IMR-90 (cell line): ENCODE measurements at regions not wholly inside any gene's neighbourhood (a gene's known extent, or its start where the extent isn't known, plus 50 kb on each side); places are given as distances from the start of the nearest gene placed in this dataset.

Experiments used
- ATAC-seq: fragments of 200-7000 bp; cut with Tn5 transposase; 2 replicates; pipeline ENCODE4 v1.9.1; 2020; ENCODE audit warnings: low read depth, mild to moderate bottlenecking, moderate library complexity
- BruUV-seq: library from RNA; stranded (reverse); fragments of 400-500 nt; replicated peaks from 2 replicates; lab custom pipeline; 2021; lab: Mats Ljungman, UMichigan
- CTCF ChIA-PET: fragments of 300-600 bp; formaldehyde crosslinking; extraction: SDS; loops from one replicate; lab custom pipeline; 2021; ENCODE audit warnings: antibody characterized with exemption; lab: Yijun Ruan, JAX
- POLR2A ChIA-PET: fragments of 300-600 bp; sonication (Branson Sonifier 250); formaldehyde crosslinking; loops from one replicate; lab custom pipeline; 2022; ENCODE audit warnings: antibody characterized with exemption; ENCODE audit not compliant: unreplicated experiment; lab: Charles Lee
- DNase-seq: peaks from one replicate; pipeline ENCODE4 v3.0.0; 2013
- H2AFZ ChIP-seq: replicated peaks from 2 replicates; pipeline ENCODE3; 2013; ENCODE audit warnings: low read length, mild to moderate bottlenecking; ENCODE audit not compliant: poor library complexity
- H2AK5ac ChIP-seq: 2 replicates; pipeline ENCODE4 v1.6.1; 2013; ENCODE audit warnings: low read depth, low read length, inconsistent platforms
- H2AK9ac ChIP-seq: replicated peaks from 2 replicates; pipeline ENCODE3; 2013; ENCODE audit warnings: mild to moderate bottlenecking, low read depth, low read length, moderate library complexity; ENCODE audit not compliant: poor library complexity
- H2BK120ac ChIP-seq: 2 replicates; pipeline ENCODE4 v1.6.1; 2013; ENCODE audit warnings: low read depth, low read length, inconsistent platforms
- H2BK15ac ChIP-seq: 3 replicates; pipeline ENCODE4 v1.6.1; 2013; ENCODE audit warnings: low read depth, low read length, inconsistent platforms
- H2BK20ac ChIP-seq: 2 replicates; pipeline ENCODE4 v1.6.1; 2013; ENCODE audit warnings: low read depth, mild to moderate bottlenecking, inconsistent platforms, low read length, moderate library complexity
- H2BK5ac ChIP-seq: 2 replicates; pipeline ENCODE4 v1.6.1; 2013; ENCODE audit warnings: mild to moderate bottlenecking, low read depth, low read length, inconsistent platforms; ENCODE audit not compliant: poor library complexity, severe bottlenecking
- H3K14ac ChIP-seq: replicated peaks from 2 replicates; pipeline ENCODE4 v1.6.1; 2013; ENCODE audit warnings: low read depth, low read length, inconsistent platforms
- H3K18ac ChIP-seq: 2 replicates; pipeline ENCODE4 v1.6.1; 2013; ENCODE audit warnings: low read depth, low read length, control low read depth
- H3K23ac ChIP-seq: 2 replicates; pipeline ENCODE4 v1.6.1; 2013; ENCODE audit warnings: low read depth, low read length, inconsistent platforms
- H3K27ac ChIP-seq: 2 replicates; pipeline ENCODE4 v1.5.1; 2013; ENCODE audit warnings: mild to moderate bottlenecking, control low read depth, low read length; ENCODE audit not compliant: insufficient read depth
- H3K27me3 ChIP-seq: 2 replicates; pipeline ENCODE4 v1.6.1; 2013; ENCODE audit warnings: low read length; ENCODE audit not compliant: control insufficient read depth, insufficient read depth
- H3K36me3 ChIP-seq: 2 replicates; pipeline ENCODE4 v1.6.1; 2013; ENCODE audit warnings: low read length, mixed read lengths; ENCODE audit not compliant: control insufficient read depth, insufficient read depth
- H3K4ac ChIP-seq: 2 replicates; pipeline ENCODE4 v1.6.1; 2013; ENCODE audit warnings: low read depth, low read length, inconsistent platforms
- H3K4me1 ChIP-seq: 2 replicates; pipeline ENCODE4 v1.6.1; 2013; ENCODE audit warnings: low read length, mixed read lengths; ENCODE audit not compliant: control insufficient read depth, insufficient read depth
- H3K4me2 ChIP-seq: 2 replicates; pipeline ENCODE4 v1.6.1; 2013; ENCODE audit warnings: low read depth, mild to moderate bottlenecking, control low read depth, low read length, moderate library complexity
- H3K4me3 ChIP-seq: 2 replicates; pipeline ENCODE4 v1.5.1; 2013; ENCODE audit warnings: low read depth, mild to moderate bottlenecking, control low read depth, low read length, moderate library complexity; ENCODE audit not compliant: insufficient read depth
- H3K56ac ChIP-seq: 2 replicates; pipeline ENCODE4 v1.6.1; 2013; ENCODE audit warnings: low read length, inconsistent platforms; ENCODE audit not compliant: insufficient read depth; ENCODE audit errors: extremely low read depth
- H3K79me1 ChIP-seq, 2 experiments: 2 replicates each; pipeline ENCODE4 v1.6.1; 2013; ENCODE audit warnings: low read length in 2 of 2, inconsistent platforms in 1 of 2, low read depth in 1 of 2
- H3K9ac ChIP-seq: 2 replicates; pipeline ENCODE4 v1.6.1; 2013; ENCODE audit warnings: low read depth, low read length, control low read depth
- H3K9me1 ChIP-seq: 2 replicates; pipeline ENCODE4 v1.6.1; 2013; ENCODE audit warnings: low read length, inconsistent platforms; ENCODE audit not compliant: insufficient read depth
- H3K9me3 ChIP-seq: 2 replicates; pipeline ENCODE4 v1.6.1; 2013; ENCODE audit warnings: low read length; ENCODE audit not compliant: control insufficient read depth, insufficient read depth
- H4K20me1 ChIP-seq: 2 replicates; pipeline ENCODE4 v1.6.1; 2013; ENCODE audit warnings: low read length, inconsistent platforms; ENCODE audit not compliant: insufficient read depth
- H4K5ac ChIP-seq: 2 replicates; pipeline ENCODE4 v1.6.1; 2013; ENCODE audit warnings: mild to moderate bottlenecking, low read depth, low read length, control low read depth
- H4K8ac ChIP-seq, 2 experiments: 2 replicates each; pipeline ENCODE4 v1.6.1; 2013; ENCODE audit warnings: low read depth in 2 of 2, low read length in 2 of 2, control low read depth in 1 of 2, inconsistent platforms in 1 of 2
- H4K91ac ChIP-seq: 2 replicates; pipeline ENCODE4 v1.6.1; 2013; ENCODE audit warnings: low read depth, low read length, inconsistent platforms; ENCODE audit not compliant: insufficient read depth
- BHLHE40 ChIP-seq: fragments of 150-350 bp; IDR thresholded peaks from 2 replicates; pipeline ENCODE4 v1.6.1; 2016; ENCODE audit warnings: mild to moderate bottlenecking, low read depth, low read length
- CHD1 ChIP-seq: IDR thresholded peaks from 2 replicates; pipeline ENCODE4 v1.6.1; 2012; ENCODE audit warnings: low read depth, low read length, improper control_type of control experiment
- FOS ChIP-seq: fragments of 150-350 bp; IDR thresholded peaks from 2 replicates; pipeline ENCODE4 v1.6.1; 2016; ENCODE audit warnings: low read depth, low read length
- MAZ ChIP-seq: IDR thresholded peaks from 2 replicates; pipeline ENCODE4 v1.6.1; 2012; ENCODE audit warnings: low read depth, mild to moderate bottlenecking, low read length, improper control_type of control experiment, moderate library complexity, borderline replicate concordance
- MXI1 ChIP-seq: IDR thresholded peaks from 2 replicates; pipeline ENCODE4 v1.6.1; 2012; ENCODE audit warnings: low read depth, mild to moderate bottlenecking, low read length, moderate library complexity, borderline replicate concordance
- NFE2L2 ChIP-seq: fragments of 150-350 bp; IDR thresholded peaks from 2 replicates; pipeline ENCODE4 v1.6.1; 2016; ENCODE audit warnings: low read depth, mild to moderate bottlenecking, low read length
- POLR2A ChIP-seq: IDR thresholded peaks from 2 replicates; pipeline ENCODE4 v1.6.1; 2012; ENCODE audit warnings: mild to moderate bottlenecking, low read depth, low read length
- RCOR1 ChIP-seq: IDR thresholded peaks from 2 replicates; pipeline ENCODE4 v1.6.1; 2012; ENCODE audit warnings: mild to moderate bottlenecking, low read length, improper control_type of control experiment; ENCODE audit not compliant: insufficient replicate concordance
- RFX5 ChIP-seq: IDR thresholded peaks from 2 replicates; pipeline ENCODE4 v1.8.0; 2012; ENCODE audit warnings: low read depth, mild to moderate bottlenecking, low read length, moderate library complexity
- dilution Hi-C: fragments of 300-500 bp; cut with HindIII; formaldehyde crosslinking; loops from one replicate; pipeline ENCODE4 v1.14.3; 2018; ENCODE audit warnings: low sequenced_read_pairs; ENCODE audit not compliant: unreplicated experiment
- in situ Hi-C: fragments of 300-500 bp; cut with MboI; formaldehyde crosslinking; loops from 3 replicates; pipeline ENCODE4 v1.14.3; 2019; ENCODE audit warnings: low sequenced_read_pairs, inconsistent platforms, mixed read lengths
- intact Hi-C: fragments of 100-400 bp; cut with micrococcal nuclease; formaldehyde crosslinking; loops from 2 replicates; pipeline ENCODE4 v1.10.0; 2022

DNA sequence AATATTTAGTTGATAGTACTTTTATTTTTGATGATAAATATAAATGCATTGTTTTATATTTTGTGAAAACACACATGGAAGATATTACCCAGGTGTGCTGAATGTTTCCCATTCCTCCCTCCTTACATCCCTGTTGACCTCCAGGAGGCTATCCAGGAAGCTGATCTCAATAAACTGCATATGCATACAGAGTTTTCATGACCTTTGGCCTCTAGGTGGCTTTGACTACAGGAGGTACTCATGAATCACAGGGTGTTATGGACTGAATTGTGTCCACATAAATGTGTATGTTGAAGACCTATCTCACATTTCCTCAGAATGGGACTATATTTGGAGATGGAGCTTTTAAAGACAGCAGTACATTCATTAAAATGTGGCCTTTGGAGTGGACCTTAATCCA lies 914.9 kb upstream of the NCAM2 start:
- H3K18ac ChIP-seq = no peak overlapping the region
- no peak overlapping the region for H2AFZ ChIP-seq
- no peak overlapping the region for H2BK120ac ChIP-seq
- dilution Hi-C loops = no loop called here
- no peak overlapping the region for H3K14ac ChIP-seq
- CTCF ChIA-PET = no interaction called here
- H3K4me1 ChIP-seq = no peaks in the 10 kb centered on the region
- no peak overlapping the region for H4K91ac ChIP-seq
- H2AK9ac ChIP-seq = no peak overlapping the region
- no peak overlapping the region for H4K5ac ChIP-seq
- no peaks in the 10 kb centered on the region for H3K9me1 ChIP-seq
- H3K27me3 ChIP-seq = no peaks in the 10 kb centered on the region
- no peak overlapping the region for H3K4me3 ChIP-seq
- no peak overlapping the region for H3K9ac ChIP-seq
- H3K36me3 ChIP-seq = no peaks in the 10 kb centered on the region
- POLR2A ChIA-PET = no interaction called here
- H2AK5ac ChIP-seq = no peak overlapping the region
- H3K23ac ChIP-seq = no peak overlapping the region
- no peak overlapping the region for H3K56ac ChIP-seq
- H2BK15ac ChIP-seq = no peak overlapping the region
- no peak overlapping the region for H4K8ac ChIP-seq
- no peaks in the 10 kb centered on the region for H4K20me1 ChIP-seq
- H3K27ac ChIP-seq = no peak overlapping the region
- no TSS peak for BruUV-seq
- ATAC-seq (no peak), DNase-seq (no peak)
- in situ Hi-C loops = no loop called here
- peaks cover 10% of the 10 kb centered on the region for H3K9me3 ChIP-seq
- H3K4ac ChIP-seq = no peak overlapping the region
- no peak for TF ChIP-seq FOS
- no peak for TF ChIP-seq CHD1
- no peak for TF ChIP-seq MXI1
- no peak for TF ChIP-seq RCOR1
- TF ChIP-seq NFE2L2 = no peak
- no peak for TF ChIP-seq BHLHE40
- TF ChIP-seq MAZ = no peak
- no peak for TF ChIP-seq RFX5
- TF ChIP-seq POLR2A = no peak
- intact Hi-C loops = no loop called here
- H3K79me1 ChIP-seq = no peaks in the 10 kb centered on the region
- no peak overlapping the region for H3K4me2 ChIP-seq
- no peak overlapping the region for H2BK5ac ChIP-seq
- H2BK20ac ChIP-seq = no peak overlapping the region
